ENCODE measurements at regions not wholly inside any gene's neighbourhood (a gene's known extent, or its start where the extent isn't known, plus 50 kb on each side); places are given as distances from the start of the nearest gene placed in this dataset.

GRCh38 chr18:30254331-30254730, 788.2 kb downstream of the DSC3 start:
- H3K27ac ChIP-seq (ENCODE audit: extremely low read depth, low read depth, low read length) = no peak overlapping the region
- TF ChIP-seq ZBTB6 (tag by site-specific recombination; IDR thresholded peaks at IDR 0.05) (no peak), ZNF530 (tag by site-specific recombination; IDR thresholded peaks at IDR 0.05; ENCODE audit: low read depth) (no peak), PATZ1 (tag by site-specific recombination; IDR thresholded peaks at IDR 0.05) (no peak), ZNF223 (tag by site-specific recombination; IDR thresholded peaks at IDR 0.05) (no peak), ZNF24 (tag by site-specific recombination; IDR thresholded peaks at IDR 0.05) (no peak), ZNF664 (tag by site-specific recombination; IDR thresholded peaks at IDR 0.05) (no peak), ZNF146 (tag by site-specific recombination; IDR thresholded peaks at IDR 0.05) (no peak), ZNF19 (tag by site-specific recombination; IDR thresholded peaks at IDR 0.05; ENCODE audit: low read depth) (no peak), ZNF707 (tag by site-specific recombination; IDR thresholded peaks at IDR 0.05) (no peak), ZNF416 (tag by site-specific recombination; IDR thresholded peaks at IDR 0.05) (no peak), ZSCAN23 (tag by site-specific recombination; IDR thresholded peaks at IDR 0.05) (no peak), ZNF324 (tag by site-specific recombination; IDR thresholded peaks at IDR 0.05) (no peak), ZNF239 (tag by site-specific recombination; IDR thresholded peaks at IDR 0.05) (no peak), KLF1 (tag by site-specific recombination; IDR thresholded peaks at IDR 0.05) (no peak), ZNF510 (tag by site-specific recombination; IDR thresholded peaks at IDR 0.05; ENCODE audit: insufficient replicate concordance) (no peak), ZNF610 (tag by site-specific recombination; IDR thresholded peaks at IDR 0.05; ENCODE audit: borderline replicate concordance) (no peak)
- TF ChIP-seq, protein P1, sequence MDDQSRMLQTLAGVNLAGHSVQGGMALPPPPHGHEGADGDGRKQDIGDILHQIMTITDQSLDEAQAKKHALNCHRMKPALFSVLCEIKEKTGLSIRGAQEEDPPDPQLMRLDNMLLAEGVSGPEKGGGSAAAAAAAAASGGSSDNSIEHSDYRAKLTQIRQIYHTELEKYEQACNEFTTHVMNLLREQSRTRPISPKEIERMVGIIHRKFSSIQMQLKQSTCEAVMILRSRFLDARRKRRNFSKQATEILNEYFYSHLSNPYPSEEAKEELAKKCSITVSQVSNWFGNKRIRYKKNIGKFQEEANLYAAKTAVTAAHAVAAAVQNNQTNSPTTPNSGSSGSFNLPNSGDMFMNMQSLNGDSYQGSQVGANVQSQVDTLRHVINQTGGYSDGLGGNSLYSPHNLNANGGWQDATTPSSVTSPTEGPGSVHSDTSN (CRISPR knock-in tag; IDR thresholded peaks at IDR 0.05) = no peak
- TF ChIP-seq, protein P2, sequence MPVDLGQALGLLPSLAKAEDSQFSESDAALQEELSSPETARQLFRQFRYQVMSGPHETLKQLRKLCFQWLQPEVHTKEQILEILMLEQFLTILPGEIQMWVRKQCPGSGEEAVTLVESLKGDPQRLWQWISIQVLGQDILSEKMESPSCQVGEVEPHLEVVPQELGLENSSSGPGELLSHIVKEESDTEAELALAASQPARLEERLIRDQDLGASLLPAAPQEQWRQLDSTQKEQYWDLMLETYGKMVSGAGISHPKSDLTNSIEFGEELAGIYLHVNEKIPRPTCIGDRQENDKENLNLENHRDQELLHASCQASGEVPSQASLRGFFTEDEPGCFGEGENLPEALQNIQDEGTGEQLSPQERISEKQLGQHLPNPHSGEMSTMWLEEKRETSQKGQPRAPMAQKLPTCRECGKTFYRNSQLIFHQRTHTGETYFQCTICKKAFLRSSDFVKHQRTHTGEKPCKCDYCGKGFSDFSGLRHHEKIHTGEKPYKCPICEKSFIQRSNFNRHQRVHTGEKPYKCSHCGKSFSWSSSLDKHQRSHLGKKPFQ (tag by site-specific recombination; IDR thresholded peaks at IDR 0.05) = no peak
- H3K4me1 ChIP-seq (ENCODE audit: control insufficient read depth, insufficient read depth, low read length) = no peaks in the 10 kb centered on the region
- ChIA-PET CTCF (interaction anchor here (1.7 kb wide), 1 partner anchor 26 kb away, joined by 4 read pairs; no protein-coding TSS in a partner anchor), POLR2A (no interaction called here)
- H3K9me3 ChIP-seq (ENCODE audit: control insufficient read depth, insufficient read depth, low read depth, low read length) = no peaks in the 10 kb centered on the region
- no peaks in the 10 kb centered on the region for H3K36me3 ChIP-seq (ENCODE audit: control insufficient read depth in 2 of 2, insufficient read depth in 1 of 2, low read length in 2 of 2)
- H3K4me3 ChIP-seq (ENCODE audit: low read depth, low read length) = no peak overlapping the region

- Histone ChIP-seq H3K9me3 (ENCODE audit: control insufficient read depth, insufficient read depth, low read depth, low read length) (no peaks in the 10 kb centered on the region), H3K4me3 (ENCODE audit: low read depth, low read length) (no peak overlapping the region), H3K36me3 (ENCODE audit: control insufficient read depth in 2 of 2, insufficient read depth in 1 of 2, low read length in 2 of 2) (no peaks in the 10 kb centered on the region), H3K27ac (ENCODE audit: extremely low read depth, low read depth, low read length) (no peak overlapping the region), H3K4me1 (ENCODE audit: control insufficient read depth, insufficient read depth, low read length) (no peaks in the 10 kb centered on the region)
- CTCF ChIA-PET = no interaction called here
- POLR2A ChIA-PET = no interaction called here
- TF ChIP-seq ZNF580 (tag by site-specific recombination; IDR thresholded peaks at IDR 0.05) (no peak), ZNF37A (tag by site-specific recombination; IDR thresholded peaks at IDR 0.05) (no peak), ZNF112 (tag by site-specific recombination; IDR thresholded peaks at IDR 0.05) (no peak), WT1 (tag by site-specific recombination; IDR thresholded peaks at IDR 0.05) (no peak), KLF9 (tag by site-specific recombination; IDR thresholded peaks at IDR 0.05; ENCODE audit: low read depth) (no peak), ZNF426 (tag by site-specific recombination; IDR thresholded peaks at IDR 0.05) (no peak), KLF16 (tag by site-specific recombination; IDR thresholded peaks at IDR 0.05) (no peak), EGR2 (tag by site-specific recombination; IDR thresholded peaks at IDR 0.05; ENCODE audit: low read depth) (no peak), KLF10 (tag by site-specific recombination; IDR thresholded peaks at IDR 0.05) (no peak), OSR2 (tag by site-specific recombination; IDR thresholded peaks at IDR 0.05) (no peak)
- TF ChIP-seq, protein P3, sequence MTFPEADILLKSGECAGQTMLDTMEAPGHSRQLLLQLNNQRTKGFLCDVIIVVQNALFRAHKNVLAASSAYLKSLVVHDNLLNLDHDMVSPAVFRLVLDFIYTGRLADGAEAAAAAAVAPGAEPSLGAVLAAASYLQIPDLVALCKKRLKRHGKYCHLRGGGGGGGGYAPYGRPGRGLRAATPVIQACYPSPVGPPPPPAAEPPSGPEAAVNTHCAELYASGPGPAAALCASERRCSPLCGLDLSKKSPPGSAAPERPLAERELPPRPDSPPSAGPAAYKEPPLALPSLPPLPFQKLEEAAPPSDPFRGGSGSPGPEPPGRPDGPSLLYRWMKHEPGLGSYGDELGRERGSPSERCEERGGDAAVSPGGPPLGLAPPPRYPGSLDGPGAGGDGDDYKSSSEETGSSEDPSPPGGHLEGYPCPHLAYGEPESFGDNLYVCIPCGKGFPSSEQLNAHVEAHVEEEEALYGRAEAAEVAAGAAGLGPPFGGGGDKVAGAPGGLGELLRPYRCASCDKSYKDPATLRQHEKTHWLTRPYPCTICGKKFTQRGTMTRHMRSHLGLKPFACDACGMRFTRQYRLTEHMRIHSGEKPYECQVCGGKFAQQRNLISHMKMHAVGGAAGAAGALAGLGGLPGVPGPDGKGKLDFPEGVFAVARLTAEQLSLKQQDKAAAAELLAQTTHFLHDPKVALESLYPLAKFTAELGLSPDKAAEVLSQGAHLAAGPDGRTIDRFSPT (tag by site-specific recombination; IDR thresholded peaks at IDR 0.05) = no peak
Measured at GRCh38 chr18:30248056-30248455, 794.5 kb downstream of the DSC3 start.
